GM12872 (cell line): ENCODE measurements at regions not wholly inside any gene's neighbourhood (a gene's known extent, or its start where the extent isn't known, plus 50 kb on each side); places are given as distances from the start of the nearest gene placed in this dataset.

ENCODE experiments used
- CTCF ChIP-seq: IDR thresholded peaks from 3 replicates; pipeline ENCODE4 v1.5.1; 2011; ENCODE audit warnings: low read depth, mild to moderate bottlenecking, low read length, moderate library complexity; ENCODE audit not compliant: insufficient read depth

GRCh38 chr6:139655783-139656705, 281.6 kb upstream of the CITED2 start:
- TF ChIP-seq CTCF, result no peak

DNA sequence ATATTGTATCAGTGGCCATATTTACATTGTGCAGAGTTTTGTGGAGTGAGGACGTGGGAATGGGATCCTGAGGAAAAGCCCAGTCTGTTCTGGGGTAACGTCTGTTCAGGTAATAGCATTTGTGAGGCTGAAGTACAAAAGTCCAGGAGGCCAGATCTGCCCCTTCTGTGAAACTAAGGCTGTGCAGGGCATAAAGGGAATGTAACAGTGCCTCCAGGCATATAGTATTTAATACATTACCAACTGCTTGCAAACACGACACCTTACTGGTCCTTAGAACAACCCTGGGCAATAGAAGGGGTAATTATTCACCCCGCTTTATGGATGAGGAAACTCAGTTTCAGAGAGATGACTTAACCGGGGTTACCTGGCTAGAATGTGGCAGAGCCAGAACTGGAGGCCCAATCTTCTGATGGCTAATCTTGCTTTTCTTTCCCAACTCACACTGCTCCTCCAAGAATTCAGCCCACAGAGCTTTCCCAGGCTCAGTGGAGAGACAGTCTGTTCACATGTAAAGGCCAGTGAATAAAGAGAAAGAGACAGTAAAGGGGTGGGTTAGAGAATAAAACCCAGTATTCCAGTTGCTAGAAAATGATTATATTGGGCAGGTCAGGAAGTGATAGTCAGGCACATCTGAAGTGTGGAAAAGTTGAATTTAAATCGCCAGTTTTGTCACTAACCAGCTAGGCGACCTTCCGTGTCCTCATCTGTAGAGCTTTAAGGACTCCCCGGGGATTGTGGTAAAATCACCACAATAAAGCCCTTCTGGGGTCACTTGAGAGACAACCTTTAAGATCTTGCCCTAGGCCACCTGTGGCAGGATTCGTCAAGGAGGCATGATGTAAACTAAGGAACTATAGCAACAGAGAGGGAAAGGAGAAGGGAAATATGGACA, 280.7 kb upstream of the CITED2 start:
- TF ChIP-seq CTCF, result no peak

DNA sequence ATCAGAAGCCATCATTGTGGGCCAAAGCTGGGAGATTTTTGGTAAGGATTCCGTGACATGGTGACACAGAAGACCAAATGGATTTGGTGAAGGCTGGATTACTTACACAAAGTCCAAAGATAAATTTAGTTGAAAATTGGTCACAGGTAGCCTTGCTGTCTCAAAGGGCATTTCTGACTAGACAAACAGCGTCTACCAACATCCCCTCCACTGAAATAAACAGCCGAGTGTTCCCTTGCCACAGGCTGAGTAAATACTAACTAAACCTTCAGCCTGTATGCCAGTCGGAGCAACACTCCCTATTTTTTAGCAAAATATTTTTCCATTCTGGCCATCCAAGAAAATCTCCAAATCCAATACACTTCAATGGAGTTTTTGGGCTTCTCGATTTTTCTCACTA, 279.9 kb upstream of the CITED2 start:
- TF ChIP-seq CTCF, result no peak

- TF ChIP-seq CTCF, result no peak
Observed at GRCh38 chr6:139653111-139653510, 278.7 kb upstream of the CITED2 start.

DNA sequence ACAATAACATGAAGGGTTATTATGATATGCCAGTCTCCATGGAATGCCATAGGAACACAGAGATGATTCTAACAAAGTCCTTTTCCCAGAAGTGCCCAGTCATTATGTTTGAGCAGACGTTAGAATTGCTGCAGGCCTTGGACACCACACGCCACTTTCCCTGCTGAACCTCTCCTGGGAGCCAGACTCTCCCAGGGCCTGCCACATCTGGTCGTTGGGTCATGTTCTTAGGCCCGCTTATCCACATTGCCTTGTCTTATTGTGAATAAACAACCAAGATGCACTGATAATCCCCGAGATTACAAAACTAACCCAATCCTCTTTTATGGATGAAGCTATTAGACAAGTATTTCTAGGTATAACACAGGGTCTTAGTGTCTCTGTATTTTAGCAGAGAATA, 276.5 kb upstream of the CITED2 start:
- no peak for TF ChIP-seq CTCF

GRCh38 chr6:139649732-139650131, 275.3 kb upstream of the CITED2 start:
- no peak for TF ChIP-seq CTCF

DNA sequence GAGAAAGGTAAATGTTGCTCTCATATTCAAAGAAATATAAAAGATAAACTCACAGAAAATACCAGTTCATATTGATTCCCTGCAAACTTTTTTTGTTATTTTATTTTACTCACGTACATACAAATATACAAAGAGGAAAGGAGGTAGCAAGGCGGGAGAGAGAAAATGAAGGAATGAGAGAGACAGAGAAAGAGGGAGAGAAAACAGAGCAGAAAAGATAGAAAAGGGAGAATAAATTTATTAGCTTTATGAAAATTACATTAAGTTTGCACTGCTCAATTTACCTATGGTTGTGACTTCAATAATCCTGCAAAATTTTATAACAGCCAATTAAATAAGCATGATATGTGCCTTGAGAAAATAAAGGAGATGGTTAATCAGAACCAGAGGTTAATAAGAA, 274.7 kb upstream of the CITED2 start:
- no peak for TF ChIP-seq CTCF
